ENCODE measurements at regions not wholly inside any gene's neighbourhood (a gene's known extent, or its start where the extent isn't known, plus 50 kb on each side); places are given as distances from the start of the nearest gene placed in this dataset.

- TF ChIP-seq CTCF (IDR thresholded peaks at IDR 0.05) (no peak), EZH2phosphoT487 (IDR thresholded peaks at IDR 0.05) (no peak)
These were observed 376.6 kb upstream of the CBLB start for GRCh38 chr3:106245400-106245799.

Data from neural progenitor cell (in vitro differentiated cells).